Left lung (tissue), 4 donors: ENCODE measurements at regions not wholly inside any gene's neighbourhood (a gene's known extent, or its start where the extent isn't known, plus 50 kb on each side); places are given as distances from the start of the nearest gene placed in this dataset.
A peak's percentile ranks its signal among the peaks of the same experiment; 100 is the strongest.
"Not testable (repeated sequence)": the region's sequence is repeated elsewhere in the genome, so short reads cannot be mapped to it uniquely, and the experiment has no call there.

Source experiments
- ATAC-seq: fragments of 200-7000 bp; cut with Tn5 transposase; one replicate; pipeline ENCODE4 v1.9.1; 2020; ENCODE audit warnings: moderate library complexity
- DNase-seq, 4 donors: peaks; one replicate each; pipeline ENCODE4 v3.0.0-alpha.2; 2013 to 2020
- H3K27ac ChIP-seq, 2 donors: fragments of 200-600 bp; sonication (generic) in 1 of 2; one replicate each; pipeline versions ENCODE4 v1.5.0 to v1.8.0; 2020 to 2021
- H3K27me3 ChIP-seq, 2 donors: fragments of 200-600 bp; sonication (generic) in 1 of 2; one replicate each; pipeline versions ENCODE4 v1.5.0 to v1.8.0; 2020 to 2021
- H3K36me3 ChIP-seq, 2 donors: fragments of 200-600 bp; sonication (generic) in 1 of 2; one replicate each; pipeline versions ENCODE4 v1.5.0 to v1.8.0; 2020 to 2021
- H3K4me1 ChIP-seq, 2 donors: fragments of 200-600 bp; one replicate each; pipeline ENCODE4 v1.8.0; 2021
- H3K4me3 ChIP-seq, 2 donors: fragments of 200-600 bp; sonication (generic) in 1 of 2; one replicate each; pipeline versions ENCODE4 v1.5.0 to v1.8.0; 2020 to 2021; ENCODE audit warnings: mild to moderate bottlenecking in 1 of 2
- H3K9me3 ChIP-seq, 2 donors: fragments of 200-600 bp; sonication (generic) in 1 of 2; one replicate each; pipeline versions ENCODE4 v1.5.0 to v1.8.0; 2020 to 2021
- CTCF ChIP-seq, 2 donors: fragments of 200-600 bp; sonication (generic) in 1 of 2; IDR thresholded peaks; one replicate each; pipeline versions ENCODE4 v1.5.0 to v1.8.0; 2021; ENCODE audit warnings: antibody characterized with exemption in 2 of 2
- intact Hi-C, 2 donors: fragments of 100-400 bp; cut with DNase I; formaldehyde crosslinking; loops; one replicate each; pipeline versions ENCODE4 v1.11.2 to v1.14.2; 2022
- donor health status: DM: no; HTN: yes; CAD: no.
- donor health status: DM: no; HTN: no; CAD: no.

DNA sequence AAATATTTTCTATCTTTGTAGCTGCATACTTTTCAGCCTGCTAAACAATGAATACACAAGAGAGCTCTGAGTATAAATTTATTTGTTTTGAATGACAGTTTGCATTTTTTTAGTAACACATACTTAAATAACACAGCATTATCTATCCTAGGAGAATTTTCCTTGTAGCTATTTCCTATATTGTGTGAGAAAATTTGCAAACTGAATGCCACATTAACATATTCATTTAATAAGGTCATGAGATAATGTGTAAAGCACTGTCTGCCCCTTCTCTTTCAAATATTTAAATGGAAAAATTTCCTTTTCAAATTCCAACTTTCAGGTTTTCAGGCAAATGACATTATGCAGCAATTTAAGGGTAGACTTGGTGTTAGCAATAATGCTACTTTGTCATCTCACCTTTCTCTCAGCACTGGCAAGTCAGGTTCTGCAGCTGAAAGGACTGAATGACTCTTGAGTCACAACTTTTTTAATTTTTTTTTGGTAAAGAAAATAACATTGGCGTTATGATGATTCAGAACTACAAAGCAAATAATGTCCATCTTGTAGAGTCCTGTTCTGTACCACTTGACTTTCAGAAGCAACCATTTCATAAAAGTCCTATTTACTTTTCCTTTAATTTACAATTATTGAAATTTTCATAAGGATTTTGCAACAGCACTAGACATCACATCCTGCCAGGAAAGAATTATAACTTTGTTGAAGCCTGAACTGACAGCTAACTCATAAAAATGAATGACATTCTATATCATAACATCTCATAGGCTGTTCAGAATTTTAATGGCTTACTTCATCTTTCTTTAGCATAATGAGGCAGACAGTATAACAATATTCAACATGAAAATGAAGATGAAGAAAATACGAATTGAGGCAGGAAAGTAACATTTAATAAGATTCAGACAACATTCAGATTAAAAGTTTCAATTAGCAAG lies 681.6 kb upstream of the SEMA6D start:
- intact Hi-C loops = no loop called here
- ATAC-seq = peak; percentile 94
- H3K9me3 ChIP-seq = no peaks in the 10 kb centered on the region
- peak in 2 of 4 donors; percentile 3 to 26 for DNase-seq
- H3K27ac ChIP-seq = no peak overlapping the region
- H3K4me1 ChIP-seq = no peaks in the 10 kb centered on the region
- no peak overlapping the region for H3K4me3 ChIP-seq
- H3K27me3 ChIP-seq = no peaks in the 10 kb centered on the region
- no peaks in the 10 kb centered on the region for H3K36me3 ChIP-seq
- TF ChIP-seq CTCF (IDR thresholded peaks at IDR 0.05) = no peak

DNA sequence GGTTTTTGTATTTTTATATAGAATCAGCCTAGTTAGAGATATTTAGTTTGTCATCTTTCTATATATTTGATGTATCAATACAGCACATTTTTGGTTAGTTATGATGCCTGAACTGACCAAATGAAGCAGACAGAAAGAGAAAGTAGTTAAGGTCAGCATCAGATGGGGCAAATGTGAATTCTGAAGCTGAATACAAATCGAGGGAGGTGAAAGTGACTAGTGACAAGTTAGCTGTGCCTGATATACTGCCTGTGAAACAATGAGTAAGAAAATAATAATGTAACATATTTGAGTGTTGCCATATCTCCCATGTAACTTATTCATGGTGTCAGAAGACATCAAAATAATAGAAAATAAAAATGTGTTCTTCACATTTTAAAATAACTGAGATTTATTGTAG lies 680.3 kb upstream of the SEMA6D start:
- H3K4me3 ChIP-seq = no peak overlapping the region
- intact Hi-C loops = no loop called here

DNA sequence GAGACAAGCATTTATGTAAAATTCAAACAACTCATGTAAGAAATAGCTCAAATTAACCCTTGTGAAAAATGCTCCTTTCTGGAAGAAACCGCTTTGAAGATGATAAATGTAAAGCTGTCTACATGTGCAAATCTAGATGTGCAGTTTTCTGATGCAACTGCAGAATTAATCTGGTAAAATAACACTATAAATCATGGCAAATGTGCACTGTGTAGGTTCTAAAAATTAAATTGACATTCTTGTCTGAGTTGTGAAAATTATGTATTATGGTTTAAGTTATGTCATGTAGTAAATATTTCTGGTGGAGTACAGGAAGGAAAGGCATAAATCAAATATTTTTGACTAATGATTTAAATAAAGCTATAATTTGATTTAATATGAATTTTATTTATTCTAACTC lies 678.1 kb upstream of the SEMA6D start:
- Histone ChIP-seq H3K9me3 (peaks cover 0 to 3% of the 10 kb centered on the region in 2 donors), H3K36me3 (no peaks in the 10 kb centered on the region), H3K27me3 (no peaks in the 10 kb centered on the region), H3K27ac (no peak overlapping the region), H3K4me3 (no peak overlapping the region), H3K4me1 (no peaks in the 10 kb centered on the region)
- ATAC-seq (no peak), DNase-seq (no peak)
- TF ChIP-seq CTCF (IDR thresholded peaks at IDR 0.05) = no peak
- intact Hi-C loops = no loop called here

More for the DNA sequence above, 680.3 kb upstream of the SEMA6D start:
- no peaks in the 10 kb centered on the region for H3K36me3 ChIP-seq
- ATAC-seq (no peak), DNase-seq (no peak)
- H3K27me3 ChIP-seq = no peaks in the 10 kb centered on the region
- H3K27ac ChIP-seq = no peak overlapping the region
- H3K9me3 ChIP-seq = no peaks in the 10 kb centered on the region
- no peak for TF ChIP-seq CTCF (IDR thresholded peaks at IDR 0.05)
- no peaks in the 10 kb centered on the region for H3K4me1 ChIP-seq

DNA sequence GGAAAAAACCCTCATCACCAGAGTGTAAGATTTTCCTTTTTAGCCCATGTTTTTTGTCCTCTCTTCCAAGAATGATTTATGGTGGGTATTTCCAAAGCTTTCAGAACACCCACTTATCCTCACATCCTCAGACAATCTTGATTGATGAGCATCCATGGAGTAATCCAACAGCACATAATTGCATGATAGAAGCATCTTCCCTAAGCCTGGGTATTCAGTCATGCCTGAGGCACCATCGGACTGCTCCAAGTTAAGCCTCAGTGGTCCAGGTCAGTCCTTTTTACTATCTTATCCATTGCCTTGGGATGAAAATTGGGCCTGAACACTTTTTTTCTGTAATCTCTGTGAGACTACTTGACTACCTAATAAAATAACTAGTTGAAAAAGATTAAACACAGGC lies 676.0 kb upstream of the SEMA6D start:
- ATAC-seq = no peak
- H3K9me3 ChIP-seq = peaks cover 0 to 9% of the 10 kb centered on the region in 2 donors
- DNase-seq = no peak
- no peak overlapping the region for H3K4me3 ChIP-seq
- no peaks in the 10 kb centered on the region for H3K27me3 ChIP-seq
- no peak for TF ChIP-seq CTCF (IDR thresholded peaks at IDR 0.05)
- no peaks in the 10 kb centered on the region for H3K36me3 ChIP-seq
- H3K4me1 ChIP-seq = no peaks in the 10 kb centered on the region
- H3K27ac ChIP-seq = no peak overlapping the region
- intact Hi-C loops = no loop called here

GRCh38 chr15:47047981-47048380 lies 669.3 kb upstream of the SEMA6D start:
- DNase-seq, H3K36me3 ChIP-seq, H3K27ac ChIP-seq, intact Hi-C loops, H3K27me3 ChIP-seq, H3K4me3 ChIP-seq, ATAC-seq, H3K4me1 ChIP-seq, H3K9me3 ChIP-seq: not testable (repeated sequence)
